ENCODE measurements at regions not wholly inside any gene's neighbourhood (a gene's known extent, or its start where the extent isn't known, plus 50 kb on each side); places are given as distances from the start of the nearest gene placed in this dataset.
"Not testable (repeated sequence)": the region's sequence is repeated elsewhere in the genome, so short reads cannot be mapped to it uniquely, and the experiment has no call there.

DNA sequence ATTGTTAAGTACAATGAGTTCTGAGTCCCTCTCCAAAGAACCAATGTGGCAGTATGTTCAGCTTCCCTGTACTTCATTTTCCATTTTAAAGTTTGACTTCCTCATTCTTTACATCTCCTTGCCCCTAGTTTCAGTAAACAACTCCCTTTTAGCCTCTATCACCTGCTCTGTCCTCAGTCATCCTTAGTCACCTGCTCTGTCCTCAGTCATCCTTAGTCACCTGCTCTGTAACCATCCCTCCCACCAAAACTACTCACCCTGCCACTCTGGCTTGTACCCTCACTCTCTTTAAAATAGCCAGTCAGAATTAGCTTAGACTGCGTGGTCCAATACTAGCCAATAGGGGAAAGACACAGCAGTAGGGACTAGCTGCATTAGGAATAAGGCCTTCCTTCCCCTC is 259.9 kb upstream of the TBL1XR1 start:
- DNase-seq (ENCODE audit: low read depth) = not testable (repeated sequence)

DNA sequence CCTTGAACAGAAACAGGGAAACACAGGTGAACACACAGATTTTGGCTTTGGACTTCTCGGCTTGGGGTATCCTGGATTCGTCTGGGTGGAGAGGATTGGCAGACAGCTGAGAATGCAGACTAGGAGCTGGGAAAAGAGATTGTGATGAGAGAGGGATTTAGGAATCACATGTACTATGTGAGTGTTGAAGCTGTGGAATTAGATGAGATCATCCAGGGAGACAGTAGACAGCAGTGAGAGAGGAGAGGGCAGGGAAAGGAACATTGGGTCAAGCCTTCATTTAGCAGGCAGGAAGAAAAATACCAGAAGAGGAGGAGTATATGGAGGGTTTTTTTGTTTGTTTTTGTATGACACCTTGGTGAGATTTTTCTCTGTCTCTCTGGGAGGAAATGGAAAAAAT is 262.1 kb upstream of the TBL1XR1 start:
- peak; percentile 98 for DNase-seq (ENCODE audit: low read depth)

GRCh38 chr3:177460047-177460446 is 262.8 kb upstream of the TBL1XR1 start:
- DNase-seq (ENCODE audit: low read depth) = no peak

GRCh38 chr3:177461765-177462164 is 264.5 kb upstream of the TBL1XR1 start:
- no peak for DNase-seq (ENCODE audit: low read depth)

DNA sequence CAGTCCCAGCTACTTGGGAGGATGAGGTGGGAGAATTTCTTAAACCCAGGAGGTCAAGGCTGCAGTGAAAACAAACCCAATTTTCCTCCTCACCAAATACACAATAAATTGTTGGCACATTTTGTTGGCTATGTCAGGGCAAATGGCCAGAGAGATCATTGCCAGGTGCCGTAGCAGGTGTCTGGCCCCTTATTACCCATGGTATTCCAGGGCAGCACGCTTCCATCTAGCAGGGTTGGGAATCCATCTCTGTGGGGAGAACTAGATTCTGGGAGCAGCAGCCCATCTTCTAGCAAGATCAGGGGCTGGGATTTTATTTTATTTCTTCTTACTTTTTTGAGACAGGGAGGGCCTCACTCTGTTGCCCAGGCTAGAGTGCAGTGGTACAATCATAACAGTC is 266.1 kb upstream of the TBL1XR1 start:
- DNase-seq (ENCODE audit: low read depth) = not testable (repeated sequence)

- peak; percentile 92 for DNase-seq (ENCODE audit: low read depth)
Measured at GRCh38 chr3:177463863-177464262, 266.6 kb upstream of the TBL1XR1 start.

GRCh38 chr3:177464392-177465256 is 267.3 kb upstream of the TBL1XR1 start:
- peak; percentile 82 for DNase-seq (ENCODE audit: low read depth)

GRCh38 chr3:177465257-177465642 is 268.0 kb upstream of the TBL1XR1 start:
- no peak for DNase-seq (ENCODE audit: low read depth)

- peak; percentile 22 for DNase-seq (ENCODE audit: low read depth)
Measured at GRCh38 chr3:177466074-177466473, 268.8 kb upstream of the TBL1XR1 start.

DNA sequence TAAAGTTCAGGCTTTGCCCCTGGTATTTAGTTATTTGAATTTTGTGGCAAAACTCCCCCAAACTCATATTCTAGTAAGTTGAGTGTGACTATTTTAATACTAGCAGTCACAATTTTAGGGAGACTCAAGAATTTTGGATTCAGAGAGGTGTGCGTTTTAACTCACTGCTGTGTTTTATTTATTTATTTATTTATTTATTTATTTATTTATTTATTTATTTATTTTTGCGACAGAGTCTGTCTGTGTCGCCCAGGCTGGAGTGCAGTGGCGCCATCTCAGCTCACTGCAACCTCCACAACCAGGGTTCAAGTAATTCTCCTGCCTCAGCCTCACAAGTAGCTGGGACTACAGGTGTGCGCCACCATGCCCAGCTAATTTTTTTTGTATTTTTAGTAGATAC is 269.3 kb upstream of the TBL1XR1 start:
- not testable (repeated sequence) for DNase-seq (ENCODE audit: low read depth)

DNA sequence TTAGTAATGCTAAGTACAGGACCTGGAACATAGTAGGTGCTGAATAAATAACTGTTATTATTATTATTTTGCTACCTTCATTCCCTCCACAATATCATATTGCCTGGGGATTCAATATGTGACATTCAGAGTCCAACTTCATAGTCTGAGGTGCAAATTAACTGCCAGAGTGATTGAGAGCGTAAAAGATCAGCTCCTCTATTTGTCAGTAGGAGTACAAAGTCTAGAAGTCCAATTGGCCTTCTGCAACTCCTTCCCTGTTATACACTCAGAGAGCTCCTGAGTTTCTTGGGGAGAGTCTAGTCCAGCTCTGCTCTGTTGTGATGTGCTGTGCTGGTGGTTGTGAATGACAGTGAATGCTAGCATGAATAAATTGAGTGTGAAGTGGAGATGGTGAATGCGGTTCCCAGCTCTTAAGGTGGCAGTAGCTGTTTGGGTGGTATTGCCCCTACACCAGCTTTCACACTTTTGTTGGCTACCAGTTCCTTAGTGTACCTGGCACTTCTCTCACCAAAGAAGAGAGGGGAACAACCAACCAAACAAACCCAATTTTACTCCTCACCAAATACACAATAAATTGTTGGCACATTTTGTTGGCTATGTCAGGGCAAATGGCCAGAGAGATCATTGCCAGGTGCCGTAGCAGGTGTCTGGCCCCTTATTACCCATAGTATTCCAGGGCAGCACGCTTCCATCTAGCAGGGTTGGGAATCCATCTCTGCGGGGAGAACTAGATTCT is 270.1 kb upstream of the TBL1XR1 start:
- no peak for DNase-seq (ENCODE audit: low read depth)

DNA sequence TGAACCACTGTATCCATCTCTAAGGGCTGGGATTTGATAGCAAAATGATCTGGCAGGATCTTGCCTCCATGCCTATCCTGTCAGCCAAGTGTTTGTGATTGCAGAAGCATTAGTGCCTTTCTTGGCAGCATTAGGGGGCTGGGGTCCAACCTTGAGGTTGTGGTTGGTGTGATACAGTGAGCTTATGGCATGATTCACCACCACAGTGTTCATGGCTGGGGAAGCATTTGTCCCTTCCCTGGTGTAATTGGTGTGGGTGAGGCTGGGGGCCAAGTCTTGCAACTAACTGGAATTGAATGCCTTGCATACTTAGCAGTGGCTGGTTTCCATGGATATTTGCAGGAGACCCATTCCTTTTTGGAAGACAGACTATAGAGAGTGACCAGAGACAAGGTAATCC is 271.0 kb upstream of the TBL1XR1 start:
- peak; percentile 93 for DNase-seq (ENCODE audit: low read depth)

- peak; percentile 82 for DNase-seq (ENCODE audit: low read depth)
Measured at GRCh38 chr3:177468816-177469215, 271.5 kb upstream of the TBL1XR1 start.

DNA sequence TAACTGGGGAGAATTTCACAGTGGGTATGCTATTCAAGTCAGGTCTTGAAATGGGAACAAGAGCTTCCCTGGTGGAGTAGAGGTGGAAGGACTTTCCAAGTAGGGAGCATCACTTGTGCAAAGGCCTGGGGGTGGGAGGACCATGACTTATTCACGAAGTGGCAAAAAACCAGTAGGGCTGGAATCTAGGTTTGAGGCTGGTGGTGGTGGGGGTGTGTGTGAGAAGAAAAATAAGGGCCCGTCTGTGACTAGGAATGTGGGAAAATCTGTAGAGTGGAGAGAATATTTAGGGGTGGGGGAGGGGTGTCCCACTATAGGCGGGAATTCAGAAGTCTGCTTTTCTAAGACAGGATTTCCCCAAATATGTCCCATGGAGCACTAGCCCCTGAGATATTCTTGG is 271.9 kb upstream of the TBL1XR1 start:
- DNase-seq (ENCODE audit: low read depth) = no peak

GRCh38 chr3:177470197-177470941 is 273.1 kb upstream of the TBL1XR1 start:
- peak; percentile 33 for DNase-seq (ENCODE audit: low read depth)

DNA sequence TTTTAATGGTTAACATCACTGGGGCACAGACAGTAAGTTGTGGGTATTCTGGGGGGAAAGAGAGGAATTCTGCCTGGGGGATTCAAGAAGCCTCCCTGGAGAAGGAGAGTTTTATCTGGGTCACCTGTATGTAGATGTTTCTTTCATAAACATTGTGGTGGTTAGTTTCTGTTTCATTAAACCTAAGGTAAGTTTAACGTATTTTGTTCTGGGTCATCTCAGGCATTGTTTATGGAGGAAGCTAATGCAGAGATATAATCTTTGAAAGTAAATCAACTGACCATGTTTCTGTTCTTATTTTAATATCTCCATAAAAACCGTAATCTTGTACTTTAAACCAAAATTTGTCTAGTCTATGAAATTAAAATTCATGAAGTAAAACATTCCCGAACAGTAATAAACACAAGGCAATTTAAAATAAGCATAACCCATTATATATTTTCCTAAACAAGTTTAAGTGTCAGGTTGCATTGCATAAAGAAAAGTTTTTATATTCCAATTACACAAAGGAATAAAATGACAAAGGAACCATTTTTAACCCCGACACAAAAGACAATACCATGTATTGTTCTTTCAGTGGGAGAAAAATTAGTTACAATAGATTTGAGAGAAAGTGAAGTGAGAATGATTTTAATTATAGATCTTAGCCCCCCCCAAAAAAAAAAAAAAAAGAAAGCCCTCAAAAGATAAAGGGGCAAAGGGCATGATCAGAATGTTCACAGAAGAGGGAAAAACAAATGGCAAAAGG is 274.6 kb upstream of the TBL1XR1 start:
- no peak for DNase-seq (ENCODE audit: low read depth)

DNA sequence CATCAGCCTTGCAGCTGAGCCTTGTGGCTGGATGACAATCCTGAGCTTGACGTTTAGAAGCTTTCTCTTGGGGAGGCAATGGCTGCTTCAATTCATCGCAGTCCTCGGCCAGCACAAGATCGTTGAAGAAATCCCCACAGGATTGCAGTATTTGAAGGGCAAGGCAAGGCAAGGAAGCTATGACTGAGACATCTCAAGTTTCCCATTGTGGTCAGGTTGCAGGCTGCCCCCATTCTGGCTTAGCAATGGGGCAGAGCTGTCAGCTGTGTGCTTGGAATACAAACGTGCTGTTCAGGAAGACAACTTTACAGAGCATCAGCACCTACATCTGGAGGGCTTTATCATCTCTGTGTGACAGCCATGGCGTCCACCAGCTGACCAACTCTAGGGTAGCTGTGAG is 275.9 kb upstream of the TBL1XR1 start:
- no peak for DNase-seq (ENCODE audit: low read depth)

DNA sequence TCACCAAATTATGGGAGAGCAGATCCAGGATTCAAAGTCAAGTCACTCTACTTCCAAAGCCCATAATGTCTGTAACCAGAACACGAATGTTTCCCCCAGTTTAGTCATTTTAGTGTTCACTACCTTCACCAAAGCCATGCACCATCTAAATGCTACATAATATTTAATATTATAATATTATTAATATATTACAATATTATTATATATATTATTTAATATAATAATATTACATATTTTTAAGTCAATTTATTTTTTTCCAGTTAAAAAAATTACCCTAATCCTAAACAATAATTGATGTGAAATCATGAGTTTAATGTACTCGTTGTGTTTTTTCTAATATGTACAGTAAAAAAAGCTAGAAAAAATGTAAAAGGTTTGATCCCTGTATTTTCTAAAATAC is 276.6 kb upstream of the TBL1XR1 start:
- DNase-seq (ENCODE audit: low read depth) = no peak

DNA sequence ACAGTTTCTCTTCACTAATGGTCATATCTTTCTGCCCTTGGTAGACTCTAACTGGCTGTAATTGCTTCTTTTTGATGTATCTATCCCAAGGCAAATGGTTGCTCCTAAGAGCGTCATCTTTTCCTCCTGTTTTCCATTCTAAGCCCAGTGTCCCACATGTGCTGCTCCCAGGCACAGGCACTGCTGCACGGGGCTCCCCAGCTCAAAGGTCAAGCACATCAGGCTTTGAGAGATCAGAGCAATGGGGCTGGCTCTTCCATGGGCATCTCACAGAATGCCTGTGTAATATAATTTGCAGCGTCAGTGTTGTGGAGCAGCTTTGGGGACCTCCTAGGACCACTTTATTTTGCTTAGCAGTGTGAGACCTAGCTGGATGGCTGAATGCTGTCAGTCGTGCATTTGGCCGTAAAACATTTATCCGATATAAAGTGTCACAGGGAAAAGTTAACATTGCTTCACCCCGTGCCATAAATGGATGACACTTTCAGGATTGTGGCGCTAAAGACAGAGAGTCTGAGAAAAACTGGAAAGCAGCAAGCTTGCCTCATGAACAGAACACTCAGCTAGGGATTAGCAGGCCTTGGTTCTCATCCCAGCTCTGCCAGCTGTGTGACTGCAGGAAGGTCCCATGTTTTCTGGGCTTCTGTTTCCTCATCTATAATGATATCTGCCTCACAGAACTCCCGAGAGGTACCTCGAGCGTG is 277.5 kb upstream of the TBL1XR1 start:
- DNase-seq (ENCODE audit: low read depth) = no peak

DNA sequence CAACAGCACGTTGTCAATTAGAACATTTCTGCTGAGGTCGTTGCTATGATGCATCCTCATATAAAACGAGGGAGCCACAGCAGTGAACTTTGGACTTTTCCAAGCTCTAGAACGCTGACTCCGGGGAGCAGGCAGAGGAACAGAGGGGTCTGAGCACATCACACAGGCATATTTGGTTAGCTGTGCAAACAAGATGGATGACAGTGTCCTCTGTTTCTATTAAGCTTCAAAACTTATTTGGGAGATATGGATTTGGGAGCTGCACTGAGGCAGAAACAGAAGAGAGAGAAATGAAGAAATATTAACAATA is 278.0 kb upstream of the TBL1XR1 start:
- no peak for DNase-seq (ENCODE audit: low read depth)

GRCh38 chr3:177476495-177476894 is 279.2 kb upstream of the TBL1XR1 start:
- DNase-seq (ENCODE audit: low read depth) = no peak

All from amniotic epithelial cell (primary cell).